Left renal cortex interstitium (tissue), 4 donors: ENCODE measurements at regions not wholly inside any gene's neighbourhood (a gene's known extent, or its start where the extent isn't known, plus 50 kb on each side); places are given as distances from the start of the nearest gene placed in this dataset.

Source experiments
- DNase-seq, 4 donors: peaks; one replicate each; pipeline ENCODE4 v3.0.0-alpha.2; 2013; ENCODE audit warnings: low read depth in 4 of 4, low spot score in 2 of 4, missing footprints in 1 of 4

GRCh38 chr3:24830230-24831152 is 335.8 kb upstream of the THRB start:
- DNase-seq, result peak in 1 of 4 donors; percentile 13

GRCh38 chr3:24831221-24831620 is 336.6 kb upstream of the THRB start:
- no peak for DNase-seq

- DNase-seq, result no peak
These were observed 338.2 kb upstream of the THRB start for GRCh38 chr3:24832891-24833290.

GRCh38 chr3:24834442-24834841 is 339.8 kb upstream of the THRB start:
- no peak for DNase-seq

- no peak for DNase-seq
These were observed 340.9 kb upstream of the THRB start for GRCh38 chr3:24835510-24835909.

- no peak for DNase-seq
These were observed 343.0 kb upstream of the THRB start for GRCh38 chr3:24837601-24838000.

- DNase-seq, result no peak
These were observed 343.9 kb upstream of the THRB start for GRCh38 chr3:24838533-24838932.

GRCh38 chr3:24843955-24844354 is 349.3 kb upstream of the THRB start:
- DNase-seq, result no peak

- DNase-seq, result no peak
These were observed 351.0 kb upstream of the THRB start for GRCh38 chr3:24845524-24846155.

GRCh38 chr3:24846286-24846860 is 351.7 kb upstream of the THRB start:
- no peak for DNase-seq

- DNase-seq, result no peak
These were observed 355.6 kb upstream of the THRB start for GRCh38 chr3:24850245-24850644.

- peak in 1 of 4 donors; percentile 9 for DNase-seq
These were observed 359.2 kb upstream of the THRB start for GRCh38 chr3:24853685-24854490.

GRCh38 chr3:24854748-24855147 is 360.1 kb upstream of the THRB start:
- no peak for DNase-seq

- DNase-seq, result no peak
These were observed 363.3 kb upstream of the THRB start for GRCh38 chr3:24857945-24858344.

GRCh38 chr3:24863215-24863614 is 368.6 kb upstream of the THRB start:
- DNase-seq, result no peak

- DNase-seq, result no peak
These were observed 373.1 kb upstream of the THRB start for GRCh38 chr3:24867783-24868182.

- no peak for DNase-seq
These were observed 386.6 kb upstream of the THRB start for GRCh38 chr3:24881239-24881638.

GRCh38 chr3:24886501-24886900 is 391.9 kb upstream of the THRB start:
- DNase-seq, result peak in 1 of 4 donors; percentile 13

GRCh38 chr3:24890012-24890411 is 395.4 kb upstream of the THRB start:
- DNase-seq, result no peak

GRCh38 chr3:24899373-24899772 is 404.7 kb upstream of the THRB start:
- no peak for DNase-seq
